Mesenchymal stem cell (in vitro differentiated cells and primary cell): ENCODE measurements at regions not wholly inside any gene's neighbourhood (a gene's known extent, or its start where the extent isn't known, plus 50 kb on each side); places are given as distances from the start of the nearest gene placed in this dataset.

Experiments used
- DNase-seq: peaks from one replicate; pipeline ENCODE4 v3.0.0-alpha.2; 2013
- H2AFZ ChIP-seq: one replicate; pipeline ENCODE4 v1.6.1; 2013; ENCODE audit warnings: low read depth, mild to moderate bottlenecking, control low read depth, inconsistent platforms, low read length, moderate library complexity
- H2AK5ac ChIP-seq: 2 replicates; pipeline ENCODE4 v1.6.1; 2013; ENCODE audit warnings: low read length, moderate library complexity, mild to moderate bottlenecking, inconsistent platforms; ENCODE audit not compliant: severe bottlenecking
- H2BK120ac ChIP-seq: one replicate; pipeline ENCODE4 v1.6.1; 2013; ENCODE audit warnings: low read depth, mild to moderate bottlenecking, inconsistent platforms, low read length, moderate library complexity
- H2BK12ac ChIP-seq, 2 experiments: one replicate each; pipeline ENCODE4 v1.6.1; 2013; ENCODE audit warnings: inconsistent platforms in 2 of 2, low read length in 2 of 2, mild to moderate bottlenecking in 2 of 2, moderate library complexity in 2 of 2, control low read depth in 1 of 2
- H2BK15ac ChIP-seq: one replicate; pipeline ENCODE4 v1.6.1; 2013; ENCODE audit warnings: mild to moderate bottlenecking, low read depth, inconsistent platforms; ENCODE audit not compliant: poor library complexity, severe bottlenecking
- H2BK5ac ChIP-seq: 2 replicates; pipeline ENCODE4 v1.6.1; 2013; ENCODE audit warnings: low read depth, mild to moderate bottlenecking, low read length, control low read depth, inconsistent platforms; ENCODE audit not compliant: poor library complexity, severe bottlenecking
- H3K14ac ChIP-seq, 2 experiments: one replicate each; pipeline ENCODE4 v1.6.1; 2013; ENCODE audit warnings: inconsistent platforms in 2 of 2, low read length in 2 of 2, control low read depth in 1 of 2, mild to moderate bottlenecking in 1 of 2, moderate library complexity in 1 of 2
- H3K18ac ChIP-seq, 2 experiments: one replicate each; pipeline ENCODE4 v1.6.1; 2013; ENCODE audit warnings: inconsistent platforms in 2 of 2, low read length in 2 of 2, control low read depth in 1 of 2, low read depth in 1 of 2, mild to moderate bottlenecking in 1 of 2
- H3K23ac ChIP-seq, 2 experiments: one replicate each; pipeline ENCODE4 v1.6.1; 2013; ENCODE audit warnings: inconsistent platforms in 2 of 2, low read length in 2 of 2, mild to moderate bottlenecking in 2 of 2, moderate library complexity in 2 of 2, control low read depth in 1 of 2
- H3K27ac ChIP-seq: 2 replicates; pipeline ENCODE4 v1.5.1; 2013; ENCODE audit warnings: mild to moderate bottlenecking, moderate library complexity, low read length, control low read depth, inconsistent platforms; ENCODE audit not compliant: poor library complexity, severe bottlenecking
- H3K27me3 ChIP-seq, 2 experiments: 2 replicates each; pipeline versions ENCODE4 v1.6.1 to v1.7.0; 2013; ENCODE audit warnings: low read length in 2 of 2, mild to moderate bottlenecking in 2 of 2, moderate library complexity in 2 of 2, control low read depth in 1 of 2, inconsistent platforms in 1 of 2; ENCODE audit not compliant: control insufficient read depth in 1 of 2, insufficient read depth in 1 of 2
- H3K36me3 ChIP-seq, 2 experiments: 2 replicates each; pipeline versions ENCODE4 v1.6.1 to v1.7.0; 2013; ENCODE audit warnings: low read length in 2 of 2, control low read depth in 1 of 2, inconsistent platforms in 1 of 2, low read depth in 1 of 2, mild to moderate bottlenecking in 1 of 2; ENCODE audit not compliant: insufficient read depth in 2 of 2, control insufficient read depth in 1 of 2
- H3K4ac ChIP-seq, 2 experiments: one replicate each; pipeline ENCODE4 v1.6.1; 2013; ENCODE audit warnings: inconsistent platforms in 2 of 2, low read length in 2 of 2, mild to moderate bottlenecking in 2 of 2, moderate library complexity in 2 of 2, control low read depth in 1 of 2, low read depth in 1 of 2
- H3K4me1 ChIP-seq: 2 replicates; pipeline ENCODE4 v1.6.1; 2013; ENCODE audit warnings: low read depth, low read length, control low read depth; ENCODE audit not compliant: control insufficient read depth, insufficient read depth
- H3K4me2 ChIP-seq: 2 replicates; pipeline ENCODE4 v1.6.1; 2013; ENCODE audit warnings: low read length, mild to moderate bottlenecking, inconsistent platforms; ENCODE audit not compliant: poor library complexity, severe bottlenecking
- H3K4me3 ChIP-seq, 2 experiments: 2 replicates each; pipeline versions ENCODE4 v1.5.1 to v1.7.0; 2013; ENCODE audit warnings: low read length in 2 of 2, mild to moderate bottlenecking in 2 of 2, control low read depth in 1 of 2, low read depth in 1 of 2; ENCODE audit not compliant: insufficient read depth in 1 of 2
- H3K79me1 ChIP-seq: replicated peaks from 2 replicates; pipeline ENCODE4 v1.6.1; 2013; ENCODE audit warnings: mild to moderate bottlenecking, control low read depth, low read length, inconsistent platforms; ENCODE audit not compliant: poor library complexity, severe bottlenecking
- H3K9ac ChIP-seq: 2 replicates; pipeline ENCODE4 v1.7.0; 2013; ENCODE audit warnings: mild to moderate bottlenecking, low read length, moderate library complexity
- H3K9me3 ChIP-seq: 2 replicates; pipeline ENCODE4 v1.7.0; 2013; ENCODE audit warnings: mild to moderate bottlenecking, low read length; ENCODE audit not compliant: control insufficient read depth
- H4K8ac ChIP-seq: one replicate; pipeline ENCODE4 v1.6.1; 2013; ENCODE audit warnings: inconsistent platforms, mild to moderate bottlenecking, low read length, moderate library complexity
- H4K91ac ChIP-seq: one replicate; pipeline ENCODE4 v1.6.1; 2013; ENCODE audit warnings: mild to moderate bottlenecking, low read length, inconsistent platforms
- WGBS: methylation state at CpG from one replicate; pipeline ENCODE4 v1.1.7; 2013; ENCODE audit warnings: mixed read lengths; 5-methylcytosine and 5-hydroxymethylcytosine counted together

DNA sequence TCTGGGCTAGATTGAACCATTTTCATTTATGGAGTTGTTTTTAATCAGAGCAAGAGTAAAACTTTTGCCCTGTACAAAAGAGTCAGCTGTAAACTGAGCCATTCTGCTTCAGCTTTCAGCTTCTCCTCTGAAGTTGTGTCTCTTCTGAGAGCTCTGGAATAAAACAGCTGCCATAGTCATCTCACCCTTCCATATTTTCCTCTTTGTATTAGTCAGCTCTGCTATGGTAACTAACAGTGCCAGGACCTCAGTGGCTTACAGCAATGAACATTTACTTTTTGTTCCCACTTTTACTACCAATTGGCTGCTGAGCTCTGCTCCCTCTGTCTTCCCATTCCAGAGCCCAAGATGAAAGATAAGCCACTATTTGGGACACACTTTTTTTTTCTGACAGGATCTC lies 178.5 kb downstream of the DAD1 start:
- no peak for DNase-seq
- no peak overlapping the region for H3K4ac ChIP-seq
- H4K91ac ChIP-seq = no peak overlapping the region
- H3K4me1 ChIP-seq = peaks cover 5% of the 10 kb centered on the region
- H3K9me3 ChIP-seq = no peaks in the 10 kb centered on the region
- no peaks in the 10 kb centered on the region for H3K36me3 ChIP-seq
- H4K8ac ChIP-seq = no peak overlapping the region
- no peak overlapping the region for H3K4me2 ChIP-seq
- H3K27ac ChIP-seq = no peak overlapping the region
- H3K27me3 ChIP-seq = peaks cover 0 to 10% of the 10 kb centered on the region in 2 experiments
- H2BK12ac ChIP-seq = no peak overlapping the region
- no peak overlapping the region for H2BK120ac ChIP-seq
- no peak overlapping the region for H2AK5ac ChIP-seq
- no peak overlapping the region for H3K18ac ChIP-seq
- H3K9ac ChIP-seq = peak overlapping the region; percentile 18
- H2BK15ac ChIP-seq = no peak overlapping the region
- no peak overlapping the region for H3K23ac ChIP-seq
- no peak overlapping the region for H2AFZ ChIP-seq
- no peaks in the 10 kb centered on the region for H3K79me1 ChIP-seq
- no peak overlapping the region for H3K14ac ChIP-seq
- no peak overlapping the region for H3K4me3 ChIP-seq
- no peak overlapping the region for H2BK5ac ChIP-seq

DNA sequence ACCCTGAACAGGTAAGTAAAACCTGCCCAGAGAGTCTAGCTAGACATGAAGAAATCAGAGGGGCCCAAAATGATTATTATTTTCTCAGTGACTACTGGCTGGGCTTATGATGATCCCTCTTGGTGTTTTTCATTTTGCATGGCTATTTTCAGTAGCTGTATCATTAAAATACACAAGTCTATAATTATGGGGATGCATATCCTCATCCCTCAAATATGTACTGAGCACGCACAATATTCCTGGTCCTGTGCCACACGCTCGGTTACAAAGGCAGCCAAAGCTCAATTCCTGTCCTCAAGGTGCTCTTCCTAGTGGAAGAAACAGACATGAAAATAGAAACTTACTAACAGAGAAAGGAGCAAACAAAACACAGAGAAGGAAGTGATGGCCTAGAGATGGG lies 180.0 kb downstream of the DAD1 start:
- H3K27ac ChIP-seq = no peak overlapping the region
- H3K9ac ChIP-seq = no peak overlapping the region
- no peak overlapping the region for H2BK5ac ChIP-seq
- H3K36me3 ChIP-seq = no peaks in the 10 kb centered on the region
- no peaks in the 10 kb centered on the region for H3K9me3 ChIP-seq
- H3K4me1 ChIP-seq = peaks cover 5% of the 10 kb centered on the region
- H3K27me3 ChIP-seq = peaks cover 0 to 16% of the 10 kb centered on the region in 2 experiments
- H2BK120ac ChIP-seq = no peak overlapping the region
- WGBS = 91% methylated on average over 3 of the region's 3 CpGs
- DNase-seq = no peak
- no peak overlapping the region for H3K18ac ChIP-seq
- H3K4me2 ChIP-seq = no peak overlapping the region
- no peak overlapping the region for H4K91ac ChIP-seq
- H3K4me3 ChIP-seq = no peak overlapping the region
- no peak overlapping the region for H2AFZ ChIP-seq
- H2BK15ac ChIP-seq = no peak overlapping the region
- no peak overlapping the region for H2AK5ac ChIP-seq
- H3K79me1 ChIP-seq = no peaks in the 10 kb centered on the region
- H4K8ac ChIP-seq = no peak overlapping the region
- no peak overlapping the region for H2BK12ac ChIP-seq
- H3K14ac ChIP-seq = no peak overlapping the region
- H3K23ac ChIP-seq = no peak overlapping the region
- H3K4ac ChIP-seq = no peak overlapping the region

DNA sequence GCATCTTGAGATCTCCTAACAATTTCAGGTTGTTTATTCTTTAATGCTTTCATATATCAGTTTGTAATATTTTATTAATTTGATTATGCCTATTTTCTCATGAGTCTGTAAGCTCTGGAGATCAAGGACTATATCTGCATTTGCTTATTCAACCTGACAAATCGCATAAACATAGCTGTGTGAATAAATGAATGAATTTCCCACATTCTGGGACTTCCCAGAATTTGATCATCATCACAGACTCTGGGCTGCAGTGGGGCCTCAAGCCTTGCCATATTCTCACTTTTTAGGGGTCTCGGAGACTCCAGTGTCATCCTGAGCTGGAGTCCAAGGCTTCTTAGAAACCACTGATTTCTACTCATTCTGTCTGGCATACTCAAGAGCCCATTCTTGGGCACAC lies 180.5 kb downstream of the DAD1 start:
- Histone ChIP-seq H4K8ac (no peak overlapping the region), H3K18ac (no peak overlapping the region), H2BK12ac (no peak overlapping the region), H2BK5ac (no peak overlapping the region), H3K23ac (no peak overlapping the region), H2AFZ (no peak overlapping the region), H3K36me3 (no peaks in the 10 kb centered on the region), H3K27me3 (peaks cover 0 to 18% of the 10 kb centered on the region in 2 experiments), H2AK5ac (no peak overlapping the region), H3K4me2 (no peak overlapping the region), H3K4me1 (peaks cover 4% of the 10 kb centered on the region), H3K4me3 (no peak overlapping the region), H3K14ac (no peak overlapping the region), H3K9me3 (no peaks in the 10 kb centered on the region), H3K4ac (no peak overlapping the region), H3K79me1 (no peaks in the 10 kb centered on the region), H4K91ac (no peak overlapping the region), H2BK120ac (no peak overlapping the region), H3K27ac (no peak overlapping the region), H2BK15ac (no peak overlapping the region), H3K9ac (no peak overlapping the region)
- no peak for DNase-seq
- WGBS = 98% methylated on average over 2 of the region's 2 CpGs

GRCh38 chr14:22407033-22407432 lies 182.0 kb downstream of the DAD1 start:
- Histone ChIP-seq H2BK12ac (no peak overlapping the region), H3K4me3 (no peak overlapping the region), H3K9ac (no peak overlapping the region), H2BK5ac (no peak overlapping the region), H3K18ac (no peak overlapping the region), H3K27me3 (peaks cover 0 to 32% of the 10 kb centered on the region in 2 experiments), H3K14ac (no peak overlapping the region), H3K23ac (no peak overlapping the region), H2BK120ac (no peak overlapping the region), H2AK5ac (peak overlapping the region; percentile 13), H3K4me1 (peaks cover 4% of the 10 kb centered on the region), H4K8ac (no peak overlapping the region), H3K4me2 (no peak overlapping the region), H4K91ac (no peak overlapping the region), H2BK15ac (no peak overlapping the region), H3K27ac (no peak overlapping the region), H3K36me3 (no peaks in the 10 kb centered on the region), H3K9me3 (no peaks in the 10 kb centered on the region), H3K79me1 (no peaks in the 10 kb centered on the region), H3K4ac (no peak overlapping the region), H2AFZ (no peak overlapping the region)
- WGBS = 92% methylated on average over 6 of the region's 6 CpGs
- DNase-seq = no peak
